Prostate gland (tissue), 2 donors: ENCODE measurements at regions not wholly inside any gene's neighbourhood (a gene's known extent, or its start where the extent isn't known, plus 50 kb on each side); places are given as distances from the start of the nearest gene placed in this dataset.

Source experiments
- DNase-seq: peaks from one replicate; pipeline ENCODE4 v3.0.0-alpha.2; 2019; ENCODE audit warnings: low spot score
- H3K27ac ChIP-seq, 2 donors: fragments of 200-600 bp; sonication (generic); 2 replicates each; pipeline ENCODE4 v1.5.1; 2017 to 2019
- H3K27me3 ChIP-seq: fragments of 200-600 bp; sonication (generic); replicated peaks from 2 replicates; pipeline ENCODE4 v1.5.1; 2019; ENCODE audit not compliant: insufficient read depth
- H3K36me3 ChIP-seq, 2 donors: fragments of 200-600 bp; sonication (generic); 1 replicate in 1 of 2; 2 replicates in 1 of 2; pipeline versions ENCODE4 v1.5.1 to v1.8.1; 2017 to 2019
- H3K4me1 ChIP-seq: fragments of 200-600 bp; sonication (generic); replicated peaks from 2 replicates; pipeline ENCODE4 v1.5.1; 2019
- H3K4me3 ChIP-seq, 2 donors: fragments of 200-600 bp; sonication (generic); 2 replicates each; pipeline ENCODE4 v1.5.1; 2017 to 2019
- H3K9me3 ChIP-seq: fragments of 200-600 bp; sonication (generic); 2 replicates; pipeline ENCODE4 v1.5.1; 2017
- CTCF ChIP-seq, 4 experiments: fragments of 200-600 bp in 2 of 4; fragments of 450-650 bp in 2 of 4; sonication (generic) in 2 of 4; IDR thresholded peaks; 1 replicate in 3 of 4; 2 replicates in 1 of 4; pipeline ENCODE4 v1.5.1; 2016 to 2019; ENCODE audit warnings: antibody characterized with exemption in 4 of 4, mild to moderate bottlenecking in 2 of 4, moderate library complexity in 2 of 4
- POLR2A ChIP-seq: fragments of 450-650 bp; IDR thresholded peaks from one replicate; pipeline ENCODE4 v1.6.1; 2016; ENCODE audit warnings: antibody characterized with exemption, mild to moderate bottlenecking
- POLR2AphosphoS5 ChIP-seq: sonication (generic); formaldehyde crosslinking; IDR thresholded peaks from one replicate; pipeline ENCODE4 v1.6.1; 2017; ENCODE audit warnings: antibody characterized with exemption
- WGBS: methylation state at CpG from one replicate; pipeline ENCODE4 v1.1.5; 2018; 5-methylcytosine and 5-hydroxymethylcytosine counted together
- intact Hi-C: fragments of 100-400 bp; cut with DNase I; formaldehyde crosslinking; loops from one replicate; pipeline ENCODE4 v1.14.2; 2022

DNA sequence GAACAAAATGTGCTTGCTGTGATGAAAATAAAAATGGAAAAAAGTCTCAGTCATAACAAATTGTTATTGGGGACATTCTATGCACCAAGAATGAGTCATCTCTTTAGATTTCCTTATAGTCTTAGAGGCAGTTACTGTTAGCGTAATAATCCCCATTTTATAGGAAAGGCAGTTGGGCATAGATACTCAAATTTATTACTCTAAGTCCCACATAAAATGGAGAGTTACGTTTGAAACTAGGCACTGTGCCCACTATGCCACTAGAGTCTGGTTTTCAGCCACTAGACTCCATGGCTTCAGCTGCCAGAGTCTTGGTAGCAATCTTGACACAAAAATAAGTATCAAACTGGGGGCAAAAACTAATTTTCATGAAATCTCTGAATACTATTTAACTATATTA, 317.9 kb upstream of the MEF2C start:
- H3K27me3 ChIP-seq = no peaks in the 10 kb centered on the region

DNA sequence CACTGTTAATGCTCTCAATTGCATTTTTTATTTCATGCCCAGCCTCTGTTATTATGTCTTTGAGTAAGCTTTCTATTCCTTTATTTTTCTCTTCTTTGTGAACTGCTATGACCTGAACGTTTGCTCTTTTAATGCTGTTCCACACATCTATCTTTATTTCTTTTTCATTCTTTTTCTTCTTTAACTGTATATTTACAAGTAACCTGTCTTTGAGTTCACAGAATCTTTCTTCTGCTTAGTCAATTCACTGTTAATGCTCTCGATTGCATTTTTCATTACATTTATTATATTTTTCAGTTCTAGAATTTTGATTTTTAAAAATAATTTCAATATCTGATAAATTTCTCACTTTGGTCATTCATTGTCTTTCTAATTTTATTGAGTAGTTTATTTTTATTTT, 316.3 kb upstream of the MEF2C start:
- intact Hi-C loops = no loop called here
- Histone ChIP-seq H3K27me3 (no peaks in the 10 kb centered on the region), H3K4me1 (no peaks in the 10 kb centered on the region), H3K27ac (no peak overlapping the region), H3K4me3 (no peak overlapping the region), H3K9me3 (no peaks in the 10 kb centered on the region), H3K36me3 (no peaks in the 10 kb centered on the region)
- no peak for DNase-seq
- 92% methylated on average over 2 of the region's 2 CpGs for WGBS
- TF ChIP-seq POLR2AphosphoS5 (no peak), POLR2A (no peak), CTCF (IDR thresholded peaks at IDR 0.05) (no peak)

More for the DNA sequence above, 317.9 kb upstream of the MEF2C start:
- H3K27ac ChIP-seq = no peak overlapping the region
- H3K36me3 ChIP-seq = no peaks in the 10 kb centered on the region
- WGBS = 51% methylated on average over 2 of the region's 2 CpGs
- no peak overlapping the region for H3K4me3 ChIP-seq
- H3K4me1 ChIP-seq = no peaks in the 10 kb centered on the region
- intact Hi-C loops = no loop called here
- peak; percentile 18 for TF ChIP-seq POLR2AphosphoS5
- TF ChIP-seq CTCF (IDR thresholded peaks at IDR 0.05) = no peak
- H3K9me3 ChIP-seq = no peaks in the 10 kb centered on the region
- DNase-seq = no peak

DNA sequence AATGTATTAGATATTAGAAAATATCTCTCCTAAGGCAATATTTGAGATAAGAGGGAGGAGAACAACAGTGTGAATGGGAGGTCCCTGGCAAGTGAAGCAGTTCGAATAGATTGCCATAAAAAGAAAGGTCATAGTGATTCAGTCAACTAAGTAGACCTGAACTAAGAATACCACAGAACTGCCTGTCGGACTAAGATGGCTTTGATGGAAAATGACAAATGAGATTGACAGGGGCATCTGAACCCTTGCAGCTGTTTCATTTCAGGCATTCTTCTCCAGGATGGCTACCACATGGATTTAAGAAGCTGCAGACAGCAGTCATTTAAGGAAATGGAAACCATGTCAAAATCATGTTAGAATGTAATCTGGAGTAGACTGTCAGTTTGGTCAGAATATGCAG, 308.4 kb upstream of the MEF2C start:
- H3K36me3 ChIP-seq = no peaks in the 10 kb centered on the region
- H3K4me1 ChIP-seq = no peaks in the 10 kb centered on the region
- WGBS = 80% methylated on average over 2 of the region's 2 CpGs
- H3K27ac ChIP-seq = no peak overlapping the region
- no peak for TF ChIP-seq POLR2A
- no peak for TF ChIP-seq POLR2AphosphoS5
- TF ChIP-seq CTCF (IDR thresholded peaks at IDR 0.05) = no peak
- intact Hi-C loops = no loop called here
- DNase-seq = no peak
- H3K9me3 ChIP-seq = no peaks in the 10 kb centered on the region
- no peak overlapping the region for H3K4me3 ChIP-seq
- H3K27me3 ChIP-seq = no peaks in the 10 kb centered on the region

DNA sequence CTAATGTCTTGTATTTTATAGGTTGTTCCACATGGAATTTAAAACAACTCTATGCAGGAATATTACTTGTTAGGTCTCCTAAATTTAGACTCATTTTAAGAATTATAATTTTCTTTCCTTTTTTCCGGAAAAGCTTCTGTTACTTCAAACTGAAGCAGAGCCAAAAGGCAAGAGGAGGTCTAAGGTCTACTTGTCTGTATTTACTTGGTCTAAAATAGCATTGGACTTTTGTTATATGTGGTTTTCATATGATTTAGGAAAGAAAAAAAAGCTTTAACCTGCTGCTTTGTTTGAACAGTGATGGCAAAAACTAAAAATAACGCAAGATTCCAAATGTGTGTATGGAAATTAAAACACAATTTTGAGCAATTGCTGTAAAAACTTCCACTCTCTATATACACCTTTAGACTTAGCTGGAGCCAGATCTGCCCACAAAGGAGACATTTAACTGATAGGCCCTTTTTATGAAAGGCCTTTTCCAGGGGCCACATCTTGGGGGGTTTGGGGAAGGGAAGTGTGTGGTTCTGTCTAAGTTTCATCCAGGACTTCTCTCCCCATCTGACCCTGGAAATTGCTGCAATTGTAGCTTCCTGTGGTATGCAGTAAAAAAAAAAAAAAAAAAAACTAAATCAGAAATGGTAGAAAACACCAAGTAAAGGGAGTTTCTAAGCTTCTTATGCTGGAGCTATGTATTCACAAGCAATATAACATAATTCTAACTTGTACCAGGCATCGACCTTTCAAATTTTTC, 307.7 kb upstream of the MEF2C start:
- intact Hi-C loops = no loop called here
- no peaks in the 10 kb centered on the region for H3K27me3 ChIP-seq
- H3K9me3 ChIP-seq = no peaks in the 10 kb centered on the region
- H3K4me1 ChIP-seq = no peaks in the 10 kb centered on the region
- no peak for TF ChIP-seq POLR2AphosphoS5
- no peak for TF ChIP-seq CTCF (IDR thresholded peaks at IDR 0.05)
- TF ChIP-seq POLR2A = no peak
- H3K36me3 ChIP-seq = no peaks in the 10 kb centered on the region
- H3K27ac ChIP-seq = no peak overlapping the region
- no peak overlapping the region for H3K4me3 ChIP-seq
- DNase-seq = no peak
- 96% methylated on average over 3 of the region's 3 CpGs for WGBS

DNA sequence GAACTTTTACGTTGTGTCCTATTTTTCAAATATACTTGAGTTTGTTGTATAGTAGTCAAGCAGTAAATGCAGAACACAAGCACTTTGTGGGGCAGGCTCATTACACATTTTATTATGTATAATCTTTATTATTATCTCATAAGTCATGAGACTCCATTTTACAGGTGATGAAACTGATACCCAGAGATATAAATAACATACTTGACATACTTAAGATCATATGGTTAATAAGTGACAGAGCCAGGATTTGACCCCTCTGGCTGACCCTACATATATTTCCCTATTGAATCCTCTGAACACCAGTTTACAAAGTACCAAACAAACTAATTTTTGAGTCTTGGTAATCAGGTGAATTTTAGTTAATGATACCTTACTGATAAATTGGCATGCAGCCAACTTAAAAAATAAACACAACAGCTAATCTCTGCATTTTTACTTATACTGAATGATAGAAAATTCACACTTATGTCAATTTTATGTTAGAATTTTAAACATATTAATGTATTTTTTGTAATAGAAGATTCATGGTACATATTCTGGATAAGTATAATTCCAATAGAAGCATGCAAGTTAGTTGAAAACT, 305.0 kb upstream of the MEF2C start:
- no peaks in the 10 kb centered on the region for H3K36me3 ChIP-seq

More for the DNA sequence above, 305.0 kb upstream of the MEF2C start:
- TF ChIP-seq CTCF (IDR thresholded peaks at IDR 0.05) = no peak
- no peak for TF ChIP-seq POLR2A
- TF ChIP-seq POLR2AphosphoS5 = no peak
- Histone ChIP-seq H3K27me3 (no peaks in the 10 kb centered on the region), H3K4me1 (no peaks in the 10 kb centered on the region), H3K27ac (no peak overlapping the region), H3K9me3 (no peaks in the 10 kb centered on the region), H3K4me3 (no peak overlapping the region)
- DNase-seq = no peak
- WGBS = 71% methylated on average over 1 of the region's 1 CpG
- intact Hi-C loops = no loop called here
